Right lobe of liver (tissue), 4 donors: ENCODE measurements at regions not wholly inside any gene's neighbourhood (a gene's known extent, or its start where the extent isn't known, plus 50 kb on each side); places are given as distances from the start of the nearest gene placed in this dataset.

Experiments used
- CTCF ChIP-seq, 4 donors: fragments of 200-600 bp in 3 of 4; fragments of 450-650 bp in 1 of 4; IDR thresholded peaks; one replicate each; pipeline versions ENCODE4 v1.5.1 to v1.8.0; 2016 to 2022; ENCODE audit warnings: antibody characterized with exemption in 4 of 4, mild to moderate bottlenecking in 2 of 4
- POLR2A ChIP-seq: fragments of 450-650 bp; IDR thresholded peaks from one replicate; pipeline ENCODE4 v1.6.1; 2017; ENCODE audit warnings: antibody characterized with exemption, mild to moderate bottlenecking
- donor health status: DM: no; HTN: no; CAD: no.
- donor health status: DM: no; HTN: no; CAD: no.
- donor health status: DM: no; HTN: yes; CAD: no.

GRCh38 chr3:59118928-59119327, 69.1 kb upstream of the CFAP20DC start:
- TF ChIP-seq POLR2A (no peak), CTCF (IDR thresholded peaks at IDR 0.05) (no peak)
